C4-2B (cell line): ENCODE measurements at regions not wholly inside any gene's neighbourhood (a gene's known extent, or its start where the extent isn't known, plus 50 kb on each side); places are given as distances from the start of the nearest gene placed in this dataset.

Source experiments
- ZFX ChIP-seq: fragments of 450-650 bp; IDR thresholded peaks from 2 replicates; pipeline ENCODE4 v1.6.1; 2017
- TF ChIP-seq, protein P1 (sequence below): fragments of 450-650 bp; conservative IDR thresholded peaks from 2 replicates; pipeline ENCODE4 v1.5.1; 2017; ENCODE audit warnings: mild to moderate bottlenecking

DNA sequence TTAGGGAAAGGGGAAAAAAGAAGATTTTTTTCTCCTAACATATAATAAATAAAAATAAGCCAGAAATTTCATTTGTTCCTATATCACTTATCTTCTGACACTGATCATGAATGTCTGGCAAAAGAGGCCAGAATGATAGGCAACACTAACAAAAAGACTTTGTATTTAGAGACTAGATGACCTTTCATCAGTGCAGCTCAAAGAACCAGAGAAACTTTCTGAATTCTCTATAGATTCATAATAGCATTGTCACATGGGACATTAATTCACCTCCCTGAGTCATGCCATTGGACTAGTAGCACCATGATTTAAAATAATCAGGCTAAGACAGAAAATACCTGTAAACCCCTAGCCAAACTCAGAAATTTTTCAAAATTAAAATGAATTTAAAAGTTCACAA lies 95.4 kb upstream of the CCDC28A start:
- TF ChIP-seq, protein P1, sequence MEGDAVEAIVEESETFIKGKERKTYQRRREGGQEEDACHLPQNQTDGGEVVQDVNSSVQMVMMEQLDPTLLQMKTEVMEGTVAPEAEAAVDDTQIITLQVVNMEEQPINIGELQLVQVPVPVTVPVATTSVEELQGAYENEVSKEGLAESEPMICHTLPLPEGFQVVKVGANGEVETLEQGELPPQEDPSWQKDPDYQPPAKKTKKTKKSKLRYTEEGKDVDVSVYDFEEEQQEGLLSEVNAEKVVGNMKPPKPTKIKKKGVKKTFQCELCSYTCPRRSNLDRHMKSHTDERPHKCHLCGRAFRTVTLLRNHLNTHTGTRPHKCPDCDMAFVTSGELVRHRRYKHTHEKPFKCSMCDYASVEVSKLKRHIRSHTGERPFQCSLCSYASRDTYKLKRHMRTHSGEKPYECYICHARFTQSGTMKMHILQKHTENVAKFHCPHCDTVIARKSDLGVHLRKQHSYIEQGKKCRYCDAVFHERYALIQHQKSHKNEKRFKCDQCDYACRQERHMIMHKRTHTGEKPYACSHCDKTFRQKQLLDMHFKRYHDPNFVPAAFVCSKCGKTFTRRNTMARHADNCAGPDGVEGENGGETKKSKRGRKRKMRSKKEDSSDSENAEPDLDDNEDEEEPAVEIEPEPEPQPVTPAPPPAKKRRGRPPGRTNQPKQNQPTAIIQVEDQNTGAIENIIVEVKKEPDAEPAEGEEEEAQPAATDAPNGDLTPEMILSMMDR, result no peak
- TF ChIP-seq ZFX, result no peak
